ENCODE measurements at regions not wholly inside any gene's neighbourhood (a gene's known extent, or its start where the extent isn't known, plus 50 kb on each side); places are given as distances from the start of the nearest gene placed in this dataset.

DNA sequence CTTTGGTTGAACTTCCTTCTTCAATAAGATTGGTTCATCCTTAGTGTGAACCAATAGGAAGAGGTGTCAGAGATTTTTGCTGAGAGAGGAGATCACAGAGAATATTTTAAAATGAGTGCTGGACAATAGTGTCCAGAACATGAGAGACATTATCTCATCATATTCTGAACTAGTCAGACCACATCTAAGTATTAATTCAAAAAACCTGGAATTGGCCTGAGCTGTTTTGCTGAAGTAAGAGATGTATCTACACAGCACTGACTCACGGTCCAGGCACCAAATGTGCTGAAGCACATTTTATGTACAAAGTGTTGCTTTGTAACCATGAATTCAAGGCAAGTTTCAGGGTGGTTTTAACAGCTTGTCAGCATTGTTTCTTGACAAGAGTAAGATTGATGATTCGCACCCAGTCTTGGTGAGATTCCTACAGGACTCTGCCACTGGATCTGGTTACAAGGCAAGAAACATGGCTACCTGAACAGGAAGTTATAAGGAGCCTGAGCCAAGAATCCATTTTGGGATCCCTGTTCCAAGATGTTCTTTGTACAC is 178.2 kb upstream of the HEY2 start:
- TF ChIP-seq, protein P1, sequence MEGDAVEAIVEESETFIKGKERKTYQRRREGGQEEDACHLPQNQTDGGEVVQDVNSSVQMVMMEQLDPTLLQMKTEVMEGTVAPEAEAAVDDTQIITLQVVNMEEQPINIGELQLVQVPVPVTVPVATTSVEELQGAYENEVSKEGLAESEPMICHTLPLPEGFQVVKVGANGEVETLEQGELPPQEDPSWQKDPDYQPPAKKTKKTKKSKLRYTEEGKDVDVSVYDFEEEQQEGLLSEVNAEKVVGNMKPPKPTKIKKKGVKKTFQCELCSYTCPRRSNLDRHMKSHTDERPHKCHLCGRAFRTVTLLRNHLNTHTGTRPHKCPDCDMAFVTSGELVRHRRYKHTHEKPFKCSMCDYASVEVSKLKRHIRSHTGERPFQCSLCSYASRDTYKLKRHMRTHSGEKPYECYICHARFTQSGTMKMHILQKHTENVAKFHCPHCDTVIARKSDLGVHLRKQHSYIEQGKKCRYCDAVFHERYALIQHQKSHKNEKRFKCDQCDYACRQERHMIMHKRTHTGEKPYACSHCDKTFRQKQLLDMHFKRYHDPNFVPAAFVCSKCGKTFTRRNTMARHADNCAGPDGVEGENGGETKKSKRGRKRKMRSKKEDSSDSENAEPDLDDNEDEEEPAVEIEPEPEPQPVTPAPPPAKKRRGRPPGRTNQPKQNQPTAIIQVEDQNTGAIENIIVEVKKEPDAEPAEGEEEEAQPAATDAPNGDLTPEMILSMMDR (IDR thresholded peaks at IDR 0.05; ENCODE audit: insufficient read depth, low read length, poor library complexity, severe bottlenecking), result no peak
- TF ChIP-seq EZH2phosphoT487 (conservative IDR thresholded peaks at IDR 0.05; ENCODE audit: low read length), result no peak

All from SU-DHL-6 (cell line).